Peyer's patch (tissue), 4 donors: ENCODE measurements at regions not wholly inside any gene's neighbourhood (a gene's known extent, or its start where the extent isn't known, plus 50 kb on each side); places are given as distances from the start of the nearest gene placed in this dataset.

Experiments
- CTCF ChIP-seq, 6 experiments: fragments of 450-650 bp in 4 of 6; fragments of 200-600 bp in 2 of 6; sonication (generic) in 1 of 6; IDR thresholded peaks; one replicate each; pipeline ENCODE4 v1.5.1; 2017 to 2019; ENCODE audit warnings: antibody characterized with exemption in 6 of 6, mild to moderate bottlenecking in 3 of 6, moderate library complexity in 1 of 6
- POLR2A ChIP-seq, 2 donors: fragments of 450-650 bp; IDR thresholded peaks; one replicate each; pipeline ENCODE4 v1.5.1; 2017; ENCODE audit warnings: antibody characterized with exemption in 2 of 2, mild to moderate bottlenecking in 2 of 2, moderate library complexity in 2 of 2

- TF ChIP-seq CTCF (IDR thresholded peaks at IDR 0.05) (no peak), POLR2A (IDR thresholded peaks at IDR 0.05) (no peak)
Observed at GRCh38 chrX:41031256-41031967, 53.8 kb upstream of the USP9X start.
